Astrocyte (in vitro differentiated cells and primary cell): ENCODE measurements at regions not wholly inside any gene's neighbourhood (a gene's known extent, or its start where the extent isn't known, plus 50 kb on each side); places are given as distances from the start of the nearest gene placed in this dataset.

Experiments
- DNase-seq: peaks from one replicate; pipeline ENCODE4 v3.0.0-alpha.2; 2010; ENCODE audit warnings: low read depth
- FAIRE-seq: peaks from 2 replicates; lab custom pipeline; 2011; peaks lifted over from hg19 to GRCh38; lab: Jason Lieb, UNC
- H2AFZ ChIP-seq: 2 replicates; pipeline ENCODE4 v1.6.0; 2012; ENCODE audit warnings: low read depth, low read length, inconsistent platforms
- H3K27ac ChIP-seq: 2 replicates; pipeline ENCODE4 v1.5.1; 2011; ENCODE audit warnings: low read depth, low read length, inconsistent platforms
- H3K27me3 ChIP-seq: 2 replicates; pipeline ENCODE4 v1.6.0; 2011; ENCODE audit warnings: low read length, inconsistent platforms; ENCODE audit not compliant: insufficient read depth
- H3K36me3 ChIP-seq: 2 replicates; pipeline ENCODE4 v1.5.1; 2011; ENCODE audit warnings: low read length, inconsistent platforms; ENCODE audit not compliant: insufficient read depth
- H3K4me1 ChIP-seq: 2 replicates; pipeline ENCODE4 v1.5.1; 2011; ENCODE audit warnings: low read length, inconsistent platforms; ENCODE audit not compliant: insufficient read depth
- H3K4me2 ChIP-seq: 2 replicates; pipeline ENCODE4 v1.6.0; 2012; ENCODE audit warnings: low read length, inconsistent platforms
- H3K4me3 ChIP-seq: 2 replicates; pipeline ENCODE4 v1.5.1; 2011; ENCODE audit warnings: low read depth, mild to moderate bottlenecking, low read length, inconsistent platforms; ENCODE audit not compliant: insufficient read depth
- H3K79me2 ChIP-seq: 2 replicates; pipeline ENCODE4 v1.6.0; 2012; ENCODE audit warnings: mild to moderate bottlenecking, low read length, inconsistent platforms; ENCODE audit not compliant: insufficient read depth
- H3K9ac ChIP-seq: 2 replicates; pipeline ENCODE4 v1.6.0; 2012; ENCODE audit warnings: mild to moderate bottlenecking, low read length, inconsistent platforms
- H3K9me3 ChIP-seq: 2 replicates; pipeline ENCODE4 v1.5.1; 2012; ENCODE audit warnings: low read depth, mild to moderate bottlenecking, low read length, inconsistent platforms; ENCODE audit not compliant: insufficient read depth
- H4K20me1 ChIP-seq: 2 replicates; pipeline ENCODE4 v1.6.0; 2012; ENCODE audit warnings: low read length, inconsistent platforms; ENCODE audit not compliant: insufficient read depth
- H3K27ac Mint-ChIP-seq: one replicate; pipeline ENCODE4 v1.8.0; 2021; ENCODE audit warnings: mild to moderate bottlenecking, mixed read lengths; ENCODE audit not compliant: unreplicated experiment
- H3K27me3 Mint-ChIP-seq: one replicate; pipeline ENCODE4 v1.8.0; 2021; ENCODE audit warnings: low read depth, mixed read lengths; ENCODE audit not compliant: unreplicated experiment
- H3K36me3 Mint-ChIP-seq: one replicate; pipeline ENCODE4 v1.8.0; 2021; ENCODE audit warnings: low read depth, mixed read lengths; ENCODE audit not compliant: unreplicated experiment
- H3K4me1 Mint-ChIP-seq: one replicate; pipeline ENCODE4 v1.8.0; 2021; ENCODE audit warnings: low read depth, mixed read lengths; ENCODE audit not compliant: unreplicated experiment
- H3K4me3 Mint-ChIP-seq: one replicate; pipeline ENCODE4 v1.8.0; 2021; ENCODE audit warnings: mild to moderate bottlenecking, moderate library complexity, mixed read lengths; ENCODE audit not compliant: unreplicated experiment
- H3K9me3 Mint-ChIP-seq: one replicate; pipeline ENCODE4 v1.8.0; 2021; ENCODE audit warnings: mild to moderate bottlenecking, mixed read lengths; ENCODE audit not compliant: unreplicated experiment
- EZH2 ChIP-seq: IDR thresholded peaks from 2 replicates; pipeline ENCODE4 v1.6.1; 2012; ENCODE audit warnings: mild to moderate bottlenecking, low read length, inconsistent platforms; ENCODE audit not compliant: insufficient read depth
- TF ChIP-seq, protein P1 (sequence below): IDR thresholded peaks from 2 replicates; pipeline ENCODE4 v1.5.1; 2011; ENCODE audit warnings: low read depth, mild to moderate bottlenecking, inconsistent platforms, low read length, moderate library complexity; ENCODE audit not compliant: insufficient read depth

DNA sequence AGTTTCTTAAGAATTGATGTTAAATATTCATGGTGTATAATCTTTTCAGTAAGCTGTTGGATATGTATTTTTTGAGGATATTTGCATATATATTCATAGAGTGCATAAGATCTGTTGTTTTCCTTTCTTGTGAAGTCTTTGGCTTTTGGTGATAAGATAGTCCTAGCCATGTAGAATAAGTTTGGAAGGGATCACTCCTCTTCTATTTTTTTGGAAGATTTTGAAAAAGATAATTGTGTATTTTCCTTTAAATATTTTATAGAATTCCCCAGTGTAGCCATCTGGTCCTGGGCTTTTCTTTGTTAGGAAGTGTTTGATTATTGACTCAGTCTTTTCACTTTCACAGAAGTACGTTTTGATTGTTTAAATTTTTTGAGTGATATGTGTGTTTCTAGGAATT, 318.8 kb upstream of the CDH10 start:
- no peaks in the 10 kb centered on the region for H3K9me3 ChIP-seq
- Mint-ChIP-seq H3K27ac (no peak overlapping the region), H3K36me3 (no peaks in the 10 kb centered on the region), H3K9me3 (no peaks in the 10 kb centered on the region), H3K4me3 (no peak overlapping the region), H3K4me1 (no peaks in the 10 kb centered on the region), H3K27me3 (no peaks in the 10 kb centered on the region)
- H3K9ac ChIP-seq: no peak overlapping the region
- no peak overlapping the region for H3K27ac ChIP-seq
- H3K4me3 ChIP-seq: no peak overlapping the region
- no peaks in the 10 kb centered on the region for H3K4me1 ChIP-seq
- DNase-seq (no peak), FAIRE-seq (no peak)
- H3K4me2 ChIP-seq: no peak overlapping the region
- no peak overlapping the region for H2AFZ ChIP-seq
- H3K36me3 ChIP-seq: no peaks in the 10 kb centered on the region
- no peaks in the 10 kb centered on the region for H3K27me3 ChIP-seq
- TF ChIP-seq EZH2: no peak
- TF ChIP-seq, protein P1, sequence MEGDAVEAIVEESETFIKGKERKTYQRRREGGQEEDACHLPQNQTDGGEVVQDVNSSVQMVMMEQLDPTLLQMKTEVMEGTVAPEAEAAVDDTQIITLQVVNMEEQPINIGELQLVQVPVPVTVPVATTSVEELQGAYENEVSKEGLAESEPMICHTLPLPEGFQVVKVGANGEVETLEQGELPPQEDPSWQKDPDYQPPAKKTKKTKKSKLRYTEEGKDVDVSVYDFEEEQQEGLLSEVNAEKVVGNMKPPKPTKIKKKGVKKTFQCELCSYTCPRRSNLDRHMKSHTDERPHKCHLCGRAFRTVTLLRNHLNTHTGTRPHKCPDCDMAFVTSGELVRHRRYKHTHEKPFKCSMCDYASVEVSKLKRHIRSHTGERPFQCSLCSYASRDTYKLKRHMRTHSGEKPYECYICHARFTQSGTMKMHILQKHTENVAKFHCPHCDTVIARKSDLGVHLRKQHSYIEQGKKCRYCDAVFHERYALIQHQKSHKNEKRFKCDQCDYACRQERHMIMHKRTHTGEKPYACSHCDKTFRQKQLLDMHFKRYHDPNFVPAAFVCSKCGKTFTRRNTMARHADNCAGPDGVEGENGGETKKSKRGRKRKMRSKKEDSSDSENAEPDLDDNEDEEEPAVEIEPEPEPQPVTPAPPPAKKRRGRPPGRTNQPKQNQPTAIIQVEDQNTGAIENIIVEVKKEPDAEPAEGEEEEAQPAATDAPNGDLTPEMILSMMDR: no peak
- H4K20me1 ChIP-seq: no peaks in the 10 kb centered on the region
- no peaks in the 10 kb centered on the region for H3K79me2 ChIP-seq

- no peaks in the 10 kb centered on the region for H4K20me1 ChIP-seq
- H3K4me1 ChIP-seq: no peaks in the 10 kb centered on the region
- H3K4me1 Mint-ChIP-seq: no peaks in the 10 kb centered on the region
- no peak overlapping the region for H3K27ac ChIP-seq
- H3K9ac ChIP-seq: no peak overlapping the region
- H3K4me3 Mint-ChIP-seq: no peak overlapping the region
- H3K9me3 ChIP-seq: no peaks in the 10 kb centered on the region
- no peaks in the 10 kb centered on the region for H3K27me3 ChIP-seq
- no peak overlapping the region for H3K4me3 ChIP-seq
- no peaks in the 10 kb centered on the region for H3K79me2 ChIP-seq
- no peaks in the 10 kb centered on the region for H3K36me3 Mint-ChIP-seq
- H2AFZ ChIP-seq: no peak overlapping the region
- no peaks in the 10 kb centered on the region for H3K27me3 Mint-ChIP-seq
- no peak for DNase-seq
- TF ChIP-seq EZH2: no peak
- TF ChIP-seq, protein P1: no peak
- no peak overlapping the region for H3K27ac Mint-ChIP-seq
- H3K9me3 Mint-ChIP-seq: no peaks in the 10 kb centered on the region
- no peaks in the 10 kb centered on the region for H3K36me3 ChIP-seq
- no peak for FAIRE-seq
- no peak overlapping the region for H3K4me2 ChIP-seq
Measured at GRCh38 chr5:24923400-24923799, 278.6 kb upstream of the CDH10 start.

DNA sequence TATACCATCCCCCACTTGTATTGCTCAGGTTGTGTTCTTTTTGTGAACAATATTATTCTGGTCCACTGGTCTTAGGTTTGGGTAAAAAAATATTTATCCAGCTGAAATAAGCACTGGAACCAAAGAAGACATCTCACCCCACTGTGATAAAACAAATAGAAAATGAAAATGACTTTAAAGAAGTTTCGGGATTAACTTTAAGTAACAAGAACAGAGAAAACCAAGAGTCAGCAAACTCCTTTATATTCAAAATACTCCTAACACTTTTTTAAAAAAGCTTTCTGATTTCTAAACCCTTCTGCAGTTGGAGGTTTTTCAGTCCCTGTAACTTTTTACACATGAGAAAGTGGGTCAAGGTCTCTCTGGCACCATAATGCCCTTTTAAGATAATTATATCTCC, 273.9 kb upstream of the CDH10 start:
- FAIRE-seq: no peak
- H3K27ac Mint-ChIP-seq: no peak overlapping the region

More for the DNA sequence above, 273.9 kb upstream of the CDH10 start:
- Histone ChIP-seq H3K4me3 (no peak overlapping the region), H3K36me3 (no peaks in the 10 kb centered on the region), H3K9me3 (no peaks in the 10 kb centered on the region), H4K20me1 (no peaks in the 10 kb centered on the region), H3K9ac (no peak overlapping the region), H3K79me2 (no peaks in the 10 kb centered on the region), H3K27ac (no peak overlapping the region), H3K4me1 (no peaks in the 10 kb centered on the region), H2AFZ (no peak overlapping the region), H3K27me3 (no peaks in the 10 kb centered on the region), H3K4me2 (no peak overlapping the region)
- no peaks in the 10 kb centered on the region for H3K36me3 Mint-ChIP-seq
- DNase-seq: no peak
- H3K27me3 Mint-ChIP-seq: no peaks in the 10 kb centered on the region
- H3K4me1 Mint-ChIP-seq: no peaks in the 10 kb centered on the region
- TF ChIP-seq EZH2: no peak
- TF ChIP-seq, protein P1: no peak
- H3K9me3 Mint-ChIP-seq: no peaks in the 10 kb centered on the region
- H3K4me3 Mint-ChIP-seq: no peak overlapping the region
